ENCODE measurements at regions not wholly inside any gene's neighbourhood (a gene's known extent, or its start where the extent isn't known, plus 50 kb on each side); places are given as distances from the start of the nearest gene placed in this dataset.

- Histone ChIP-seq H3K9ac (ENCODE audit: low read length in 2 of 2) (no peak overlapping the region), H3K4me1 (ENCODE audit: control insufficient read depth, insufficient read depth, low read length) (no peaks in the 10 kb centered on the region), H3K4me3 (ENCODE audit: low read length in 2 of 2) (no peak overlapping the region), H3K36me3 (ENCODE audit: control insufficient read depth in 2 of 2, insufficient read depth in 2 of 2, low read length in 2 of 2) (no peaks in the 10 kb centered on the region), H3K9me3 (ENCODE audit: control insufficient read depth in 2 of 2, low read length in 2 of 2) (no peaks in the 10 kb centered on the region), H3K27me3 (ENCODE audit: control insufficient read depth in 1 of 2, insufficient read depth in 2 of 2, low read length in 2 of 2) (no peaks in the 10 kb centered on the region), H3K27ac (ENCODE audit: low read length) (no peak overlapping the region)
Measured at GRCh38 chr12:19744705-19745218, 305.5 kb downstream of the AEBP2 start.

- Histone ChIP-seq H3K9me3 (ENCODE audit: control insufficient read depth in 2 of 2, low read length in 2 of 2) (no peaks in the 10 kb centered on the region), H3K4me3 (ENCODE audit: low read length in 2 of 2) (no peak overlapping the region), H3K36me3 (ENCODE audit: control insufficient read depth in 2 of 2, insufficient read depth in 2 of 2, low read length in 2 of 2) (no peaks in the 10 kb centered on the region), H3K27me3 (ENCODE audit: control insufficient read depth in 1 of 2, insufficient read depth in 2 of 2, low read length in 2 of 2) (no peaks in the 10 kb centered on the region), H3K4me1 (ENCODE audit: control insufficient read depth, insufficient read depth, low read length) (no peaks in the 10 kb centered on the region), H3K9ac (ENCODE audit: low read length in 2 of 2) (no peak overlapping the region), H3K27ac (ENCODE audit: low read length) (no peak overlapping the region)
Measured at GRCh38 chr12:19746471-19746870, 307.2 kb downstream of the AEBP2 start.

- Histone ChIP-seq H3K9ac (ENCODE audit: low read length in 2 of 2) (no peak overlapping the region), H3K4me3 (ENCODE audit: low read length in 2 of 2) (no peak overlapping the region), H3K27ac (ENCODE audit: low read length) (no peak overlapping the region), H3K4me1 (ENCODE audit: control insufficient read depth, insufficient read depth, low read length) (no peaks in the 10 kb centered on the region), H3K27me3 (ENCODE audit: control insufficient read depth in 1 of 2, insufficient read depth in 2 of 2, low read length in 2 of 2) (no peaks in the 10 kb centered on the region), H3K36me3 (ENCODE audit: control insufficient read depth in 2 of 2, insufficient read depth in 2 of 2, low read length in 2 of 2) (no peaks in the 10 kb centered on the region), H3K9me3 (ENCODE audit: control insufficient read depth in 2 of 2, low read length in 2 of 2) (peaks cover 0 to 6% of the 10 kb centered on the region in 2 donors)
Measured at GRCh38 chr12:19749906-19750574, 310.7 kb downstream of the AEBP2 start.

- H3K36me3 ChIP-seq (ENCODE audit: control insufficient read depth in 2 of 2, insufficient read depth in 2 of 2, low read length in 2 of 2): no peaks in the 10 kb centered on the region
- H3K9me3 ChIP-seq (ENCODE audit: control insufficient read depth in 2 of 2, low read length in 2 of 2): peaks cover 0 to 6% of the 10 kb centered on the region in 2 donors
- H3K4me3 ChIP-seq (ENCODE audit: low read length in 2 of 2): no peak overlapping the region
- H3K27me3 ChIP-seq (ENCODE audit: control insufficient read depth in 1 of 2, insufficient read depth in 2 of 2, low read length in 2 of 2): no peaks in the 10 kb centered on the region
- no peak overlapping the region for H3K9ac ChIP-seq (ENCODE audit: low read length in 2 of 2)
- no peaks in the 10 kb centered on the region for H3K4me1 ChIP-seq (ENCODE audit: control insufficient read depth, insufficient read depth, low read length)
- no peak overlapping the region for H3K27ac ChIP-seq (ENCODE audit: low read length)
Measured at GRCh38 chr12:19751078-19751477, 311.8 kb downstream of the AEBP2 start.

GRCh38 chr12:19752712-19753111, 313.4 kb downstream of the AEBP2 start:
- Histone ChIP-seq H3K27ac (ENCODE audit: low read length) (no peak overlapping the region), H3K27me3 (ENCODE audit: control insufficient read depth in 1 of 2, insufficient read depth in 2 of 2, low read length in 2 of 2) (no peaks in the 10 kb centered on the region), H3K9ac (ENCODE audit: low read length in 2 of 2) (no peak overlapping the region), H3K36me3 (ENCODE audit: control insufficient read depth in 2 of 2, insufficient read depth in 2 of 2, low read length in 2 of 2) (no peaks in the 10 kb centered on the region), H3K4me1 (ENCODE audit: control insufficient read depth, insufficient read depth, low read length) (no peaks in the 10 kb centered on the region), H3K9me3 (ENCODE audit: control insufficient read depth in 2 of 2, low read length in 2 of 2) (peaks cover 0 to 6% of the 10 kb centered on the region in 2 donors), H3K4me3 (ENCODE audit: low read length in 2 of 2) (no peak overlapping the region)

- Histone ChIP-seq H3K9ac (ENCODE audit: low read length in 2 of 2) (no peak overlapping the region), H3K9me3 (ENCODE audit: control insufficient read depth in 2 of 2, low read length in 2 of 2) (peaks cover 0 to 6% of the 10 kb centered on the region in 2 donors), H3K27ac (ENCODE audit: low read length) (no peak overlapping the region), H3K36me3 (ENCODE audit: control insufficient read depth in 2 of 2, insufficient read depth in 2 of 2, low read length in 2 of 2) (no peaks in the 10 kb centered on the region), H3K27me3 (ENCODE audit: control insufficient read depth in 1 of 2, insufficient read depth in 2 of 2, low read length in 2 of 2) (no peaks in the 10 kb centered on the region), H3K4me1 (ENCODE audit: control insufficient read depth, insufficient read depth, low read length) (no peaks in the 10 kb centered on the region), H3K4me3 (ENCODE audit: low read length in 2 of 2) (no peak overlapping the region)
Measured at GRCh38 chr12:19755136-19755535, 315.8 kb downstream of the AEBP2 start.

GRCh38 chr12:19757317-19757877, 318.1 kb downstream of the AEBP2 start:
- no peak overlapping the region for H3K4me3 ChIP-seq (ENCODE audit: low read length in 2 of 2)

GRCh38 chr12:19759227-19759626, 319.9 kb downstream of the AEBP2 start:
- no peaks in the 10 kb centered on the region for H3K27me3 ChIP-seq (ENCODE audit: control insufficient read depth in 1 of 2, insufficient read depth in 2 of 2, low read length in 2 of 2)
- no peak overlapping the region for H3K4me3 ChIP-seq (ENCODE audit: low read length in 2 of 2)
- H3K9me3 ChIP-seq (ENCODE audit: control insufficient read depth in 2 of 2, low read length in 2 of 2): no peaks in the 10 kb centered on the region
- H3K4me1 ChIP-seq (ENCODE audit: control insufficient read depth, insufficient read depth, low read length): no peaks in the 10 kb centered on the region
- H3K36me3 ChIP-seq (ENCODE audit: control insufficient read depth in 2 of 2, insufficient read depth in 2 of 2, low read length in 2 of 2): no peaks in the 10 kb centered on the region
- no peak overlapping the region for H3K9ac ChIP-seq (ENCODE audit: low read length in 2 of 2)
- H3K27ac ChIP-seq (ENCODE audit: low read length): no peak overlapping the region

More at GRCh38 chr12:19757317-19757877, 318.1 kb downstream of the AEBP2 start:
- H3K27me3 ChIP-seq (ENCODE audit: control insufficient read depth in 1 of 2, insufficient read depth in 2 of 2, low read length in 2 of 2): no peaks in the 10 kb centered on the region
- H3K27ac ChIP-seq (ENCODE audit: low read length): no peak overlapping the region
- H3K9me3 ChIP-seq (ENCODE audit: control insufficient read depth in 2 of 2, low read length in 2 of 2): peaks cover 0 to 6% of the 10 kb centered on the region in 2 donors
- H3K9ac ChIP-seq (ENCODE audit: low read length in 2 of 2): no peak overlapping the region
- no peaks in the 10 kb centered on the region for H3K36me3 ChIP-seq (ENCODE audit: control insufficient read depth in 2 of 2, insufficient read depth in 2 of 2, low read length in 2 of 2)
- no peaks in the 10 kb centered on the region for H3K4me1 ChIP-seq (ENCODE audit: control insufficient read depth, insufficient read depth, low read length)

GRCh38 chr12:19760611-19761010, 321.3 kb downstream of the AEBP2 start:
- H3K4me1 ChIP-seq (ENCODE audit: control insufficient read depth, insufficient read depth, low read length): no peaks in the 10 kb centered on the region
- H3K9me3 ChIP-seq (ENCODE audit: control insufficient read depth in 2 of 2, low read length in 2 of 2): no peaks in the 10 kb centered on the region
- no peak overlapping the region for H3K4me3 ChIP-seq (ENCODE audit: low read length in 2 of 2)
- H3K27me3 ChIP-seq (ENCODE audit: control insufficient read depth in 1 of 2, insufficient read depth in 2 of 2, low read length in 2 of 2): no peaks in the 10 kb centered on the region
- H3K9ac ChIP-seq (ENCODE audit: low read length in 2 of 2): no peak overlapping the region
- no peaks in the 10 kb centered on the region for H3K36me3 ChIP-seq (ENCODE audit: control insufficient read depth in 2 of 2, insufficient read depth in 2 of 2, low read length in 2 of 2)
- no peak overlapping the region for H3K27ac ChIP-seq (ENCODE audit: low read length)

GRCh38 chr12:19761463-19761862, 322.2 kb downstream of the AEBP2 start:
- Histone ChIP-seq H3K9me3 (ENCODE audit: control insufficient read depth in 2 of 2, low read length in 2 of 2) (no peaks in the 10 kb centered on the region), H3K9ac (ENCODE audit: low read length in 2 of 2) (no peak overlapping the region), H3K27ac (ENCODE audit: low read length) (no peak overlapping the region), H3K27me3 (ENCODE audit: control insufficient read depth in 1 of 2, insufficient read depth in 2 of 2, low read length in 2 of 2) (no peaks in the 10 kb centered on the region), H3K36me3 (ENCODE audit: control insufficient read depth in 2 of 2, insufficient read depth in 2 of 2, low read length in 2 of 2) (no peaks in the 10 kb centered on the region), H3K4me3 (ENCODE audit: low read length in 2 of 2) (no peak overlapping the region), H3K4me1 (ENCODE audit: control insufficient read depth, insufficient read depth, low read length) (no peaks in the 10 kb centered on the region)

GRCh38 chr12:19763488-19763887, 324.2 kb downstream of the AEBP2 start:
- Histone ChIP-seq H3K9ac (ENCODE audit: low read length in 2 of 2) (no peak overlapping the region), H3K4me1 (ENCODE audit: control insufficient read depth, insufficient read depth, low read length) (no peaks in the 10 kb centered on the region), H3K36me3 (ENCODE audit: control insufficient read depth in 2 of 2, insufficient read depth in 2 of 2, low read length in 2 of 2) (no peaks in the 10 kb centered on the region), H3K9me3 (ENCODE audit: control insufficient read depth in 2 of 2, low read length in 2 of 2) (no peaks in the 10 kb centered on the region), H3K27ac (ENCODE audit: low read length) (no peak overlapping the region), H3K4me3 (ENCODE audit: low read length in 2 of 2) (no peak overlapping the region), H3K27me3 (ENCODE audit: control insufficient read depth in 1 of 2, insufficient read depth in 2 of 2, low read length in 2 of 2) (no peaks in the 10 kb centered on the region)
